ENCODE measurements at regions not wholly inside any gene's neighbourhood (a gene's known extent, or its start where the extent isn't known, plus 50 kb on each side); places are given as distances from the start of the nearest gene placed in this dataset.
"Not testable (repeated sequence)": the region's sequence is repeated elsewhere in the genome, so short reads cannot be mapped to it uniquely, and the experiment has no call there.

DNA sequence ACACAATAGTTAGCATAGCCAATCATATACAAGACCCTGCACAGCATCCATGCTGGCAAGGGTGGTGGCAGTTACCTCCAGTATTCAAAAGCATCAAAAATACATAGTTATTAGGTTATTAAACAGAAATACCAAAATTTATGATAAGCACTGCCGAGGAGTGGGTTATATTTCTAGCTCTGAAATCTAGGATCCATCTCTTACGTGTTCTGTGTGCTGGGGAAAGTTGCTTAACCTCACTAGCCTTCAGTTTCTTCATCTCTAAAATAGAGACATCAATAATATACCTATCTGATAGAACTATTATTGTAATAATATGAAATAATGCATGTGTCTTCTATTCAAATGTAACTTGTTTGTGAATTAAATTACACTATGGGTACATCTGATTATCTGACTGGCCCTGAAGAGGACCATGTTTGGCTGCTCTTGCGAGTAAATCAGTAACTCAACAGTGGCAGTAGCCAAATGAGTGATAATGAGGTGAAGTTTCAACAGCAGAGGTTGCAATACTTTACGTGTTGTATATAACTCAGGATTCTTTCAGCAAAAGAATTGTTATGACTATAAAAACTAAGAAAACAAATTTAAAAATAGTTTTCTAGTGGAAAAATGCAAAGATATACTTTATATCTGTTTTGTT lies 93.5 kb upstream of the RGPD2 start:
- TF ChIP-seq, protein P1, sequence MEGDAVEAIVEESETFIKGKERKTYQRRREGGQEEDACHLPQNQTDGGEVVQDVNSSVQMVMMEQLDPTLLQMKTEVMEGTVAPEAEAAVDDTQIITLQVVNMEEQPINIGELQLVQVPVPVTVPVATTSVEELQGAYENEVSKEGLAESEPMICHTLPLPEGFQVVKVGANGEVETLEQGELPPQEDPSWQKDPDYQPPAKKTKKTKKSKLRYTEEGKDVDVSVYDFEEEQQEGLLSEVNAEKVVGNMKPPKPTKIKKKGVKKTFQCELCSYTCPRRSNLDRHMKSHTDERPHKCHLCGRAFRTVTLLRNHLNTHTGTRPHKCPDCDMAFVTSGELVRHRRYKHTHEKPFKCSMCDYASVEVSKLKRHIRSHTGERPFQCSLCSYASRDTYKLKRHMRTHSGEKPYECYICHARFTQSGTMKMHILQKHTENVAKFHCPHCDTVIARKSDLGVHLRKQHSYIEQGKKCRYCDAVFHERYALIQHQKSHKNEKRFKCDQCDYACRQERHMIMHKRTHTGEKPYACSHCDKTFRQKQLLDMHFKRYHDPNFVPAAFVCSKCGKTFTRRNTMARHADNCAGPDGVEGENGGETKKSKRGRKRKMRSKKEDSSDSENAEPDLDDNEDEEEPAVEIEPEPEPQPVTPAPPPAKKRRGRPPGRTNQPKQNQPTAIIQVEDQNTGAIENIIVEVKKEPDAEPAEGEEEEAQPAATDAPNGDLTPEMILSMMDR (IDR thresholded peaks at IDR 0.05; ENCODE audit: low read depth, low read length), result not testable (repeated sequence)
- not testable (repeated sequence) for TF ChIP-seq EZH2phosphoT487 (IDR thresholded peaks at IDR 0.05; ENCODE audit: low read depth)
